Stimulated activated CD4-positive, alpha-beta T cell treated with anti-CD3 and anti-CD28 coated beads, TNF-alpha, amount 100 ng/mL, for 4 hours (primary cell): ENCODE measurements at regions not wholly inside any gene's neighbourhood (a gene's known extent, or its start where the extent isn't known, plus 50 kb on each side); places are given as distances from the start of the nearest gene placed in this dataset.
"Not testable (repeated sequence)": the region's sequence is repeated elsewhere in the genome, so short reads cannot be mapped to it uniquely, and the experiment has no call there.

ENCODE experiments used
- DNase-seq, 3 experiments: peaks; one replicate each; pipeline ENCODE4 v3.0.0-alpha.2; 2020; ENCODE audit warnings: low read depth in 3 of 3

- no peak for DNase-seq
These were observed 153.3 kb upstream of the CLEC14A start for GRCh38 chr14:38409071-38409705.

GRCh38 chr14:38405851-38406635, 150.2 kb upstream of the CLEC14A start:
- DNase-seq, result no peak

GRCh38 chr14:38404616-38405015, 148.7 kb upstream of the CLEC14A start:
- no peak for DNase-seq

GRCh38 chr14:38404100-38404541, 148.2 kb upstream of the CLEC14A start:
- no peak for DNase-seq

- DNase-seq, result no peak
These were observed 144.9 kb upstream of the CLEC14A start for GRCh38 chr14:38400751-38401150.

- DNase-seq, result no peak
These were observed 143.8 kb upstream of the CLEC14A start for GRCh38 chr14:38399652-38400051.

- no peak for DNase-seq
These were observed 138.9 kb upstream of the CLEC14A start for GRCh38 chr14:38394767-38395166.

GRCh38 chr14:38394064-38394463, 138.2 kb upstream of the CLEC14A start:
- DNase-seq, result no peak

GRCh38 chr14:38391334-38391733, 135.4 kb upstream of the CLEC14A start:
- DNase-seq, result no peak

GRCh38 chr14:38389681-38390080, 133.8 kb upstream of the CLEC14A start:
- no peak for DNase-seq

GRCh38 chr14:38387821-38388220, 131.9 kb upstream of the CLEC14A start:
- DNase-seq, result no peak

GRCh38 chr14:38385836-38386235, 129.9 kb upstream of the CLEC14A start:
- DNase-seq, result no peak

GRCh38 chr14:38385343-38385742, 129.4 kb upstream of the CLEC14A start:
- DNase-seq, result no peak

- no peak for DNase-seq
These were observed 128.8 kb upstream of the CLEC14A start for GRCh38 chr14:38384741-38385140.

GRCh38 chr14:38367922-38368321, 112.0 kb upstream of the CLEC14A start:
- DNase-seq, result no peak

- DNase-seq, result no peak
These were observed 110.5 kb upstream of the CLEC14A start for GRCh38 chr14:38366374-38366773.

GRCh38 chr14:38363217-38363616, 107.3 kb upstream of the CLEC14A start:
- DNase-seq, result no peak

GRCh38 chr14:38357557-38357956, 101.7 kb upstream of the CLEC14A start:
- DNase-seq, result no peak

GRCh38 chr14:38355473-38355872, 99.6 kb upstream of the CLEC14A start:
- not testable (repeated sequence) for DNase-seq

GRCh38 chr14:38350102-38350501, 94.2 kb upstream of the CLEC14A start:
- no peak for DNase-seq

- DNase-seq, result no peak
These were observed 86.9 kb upstream of the CLEC14A start for GRCh38 chr14:38342803-38343202.

GRCh38 chr14:38339696-38340095, 83.8 kb upstream of the CLEC14A start:
- no peak for DNase-seq

GRCh38 chr14:38336298-38336697, 80.4 kb upstream of the CLEC14A start:
- DNase-seq, result no peak
